ENCODE measurements at regions not wholly inside any gene's neighbourhood (a gene's known extent, or its start where the extent isn't known, plus 50 kb on each side); places are given as distances from the start of the nearest gene placed in this dataset.

- H4K20me1 ChIP-seq, result no peaks in the 10 kb centered on the region
- H3K4me2 ChIP-seq, result no peak overlapping the region
- H3K27ac ChIP-seq, result no peak overlapping the region
- no peak overlapping the region for H3K9ac ChIP-seq
- H3K36me3 ChIP-seq, result no peaks in the 10 kb centered on the region
- no peaks in the 10 kb centered on the region for H3K27me3 ChIP-seq
- TF ChIP-seq Cebpa-rat (IDR thresholded peaks at IDR 0.05), result no peak
- peaks cover 3 to 11% (median 7%) of the 10 kb centered on the region in 11 experiments; a peak in 18 of 22 replicates for H3K9me3 ChIP-seq (replicated peaks in 1 of 11)
- H3K4me1 ChIP-seq, result peaks cover 0 to 7% (median 0%) of the 10 kb centered on the region in 10 experiments; a peak in 2 of 20 replicates
- H3K4me3 ChIP-seq, result no peak overlapping the region
These were observed 372.4 kb downstream of the NXPE2 start for GRCh38 chr11:115050756-115051155.

GRCh38 chr11:115051938-115052590, 373.7 kb downstream of the NXPE2 start:
- H3K27me3 ChIP-seq, result no peaks in the 10 kb centered on the region
- no peak overlapping the region for H3K9ac ChIP-seq
- TF ChIP-seq Cebpa-rat (IDR thresholded peaks at IDR 0.05), result no peak
- H3K27ac ChIP-seq, result no peak overlapping the region
- peaks cover 16 to 24% (median 20%) of the 10 kb centered on the region in 11 experiments for H3K9me3 ChIP-seq (replicated peaks in 1 of 11)
- H4K20me1 ChIP-seq, result no peaks in the 10 kb centered on the region
- H3K4me3 ChIP-seq, result no peak overlapping the region
- H3K4me1 ChIP-seq, result peaks cover 0 to 7% (median 0%) of the 10 kb centered on the region in 10 experiments; a peak in 2 of 20 replicates
- no peaks in the 10 kb centered on the region for H3K36me3 ChIP-seq
- H3K4me2 ChIP-seq, result no peak overlapping the region

GRCh38 chr11:115052601-115053000, 374.3 kb downstream of the NXPE2 start:
- no peaks in the 10 kb centered on the region for H4K20me1 ChIP-seq
- H3K4me2 ChIP-seq, result no peak overlapping the region
- TF ChIP-seq Cebpa-rat (IDR thresholded peaks at IDR 0.05), result no peak
- H3K27ac ChIP-seq, result no peak overlapping the region
- H3K27me3 ChIP-seq, result no peaks in the 10 kb centered on the region
- no peaks in the 10 kb centered on the region for H3K36me3 ChIP-seq
- H3K4me1 ChIP-seq, result peaks cover 0 to 7% (median 0%) of the 10 kb centered on the region in 10 experiments; a peak in 2 of 20 replicates
- no peak overlapping the region for H3K4me3 ChIP-seq
- H3K9me3 ChIP-seq (replicated peaks in 1 of 11), result peaks cover 21 to 29% (median 25%) of the 10 kb centered on the region in 11 experiments
- H3K9ac ChIP-seq, result no peak overlapping the region

- Histone ChIP-seq H3K4me3 (no peak overlapping the region), H3K4me2 (peak overlapping the region in 4 of 11 experiments; percentile 15 to 36 (median 18); a peak in 2 of 22 replicates), H4K20me1 (no peaks in the 10 kb centered on the region), H3K27ac (no peak overlapping the region), H3K27me3 (no peaks in the 10 kb centered on the region), H3K9me3 (replicated peaks in 1 of 11) (peaks cover 21 to 33% (median 29%) of the 10 kb centered on the region in 11 experiments), H3K4me1 (peaks cover 0 to 7% (median 0%) of the 10 kb centered on the region in 10 experiments; a peak in 2 of 20 replicates), H3K36me3 (no peaks in the 10 kb centered on the region), H3K9ac (no peak overlapping the region)
- TF ChIP-seq Cebpa-rat (IDR thresholded peaks at IDR 0.05), result no peak
These were observed 376.5 kb downstream of the NXPE2 start for GRCh38 chr11:115054570-115055538.

GRCh38 chr11:115056514-115056913, 378.2 kb downstream of the NXPE2 start:
- peaks cover 0 to 7% (median 0%) of the 10 kb centered on the region in 10 experiments; a peak in 2 of 20 replicates for H3K4me1 ChIP-seq
- no peak for TF ChIP-seq Cebpa-rat (IDR thresholded peaks at IDR 0.05)
- H4K20me1 ChIP-seq, result no peaks in the 10 kb centered on the region
- H3K9me3 ChIP-seq (replicated peaks in 1 of 11), result peaks cover 21 to 33% (median 29%) of the 10 kb centered on the region in 11 experiments
- no peaks in the 10 kb centered on the region for H3K36me3 ChIP-seq
- H3K27me3 ChIP-seq, result no peaks in the 10 kb centered on the region
- no peak overlapping the region for H3K4me3 ChIP-seq
- no peak overlapping the region for H3K27ac ChIP-seq
- H3K4me2 ChIP-seq, result no peak overlapping the region
- H3K9ac ChIP-seq, result no peak overlapping the region

- no peaks in the 10 kb centered on the region for H3K4me1 ChIP-seq
- TF ChIP-seq Cebpa-rat (IDR thresholded peaks at IDR 0.05), result no peak
- H3K9ac ChIP-seq, result no peak overlapping the region
- no peak overlapping the region for H3K27ac ChIP-seq
- H4K20me1 ChIP-seq, result no peaks in the 10 kb centered on the region
- H3K36me3 ChIP-seq, result no peaks in the 10 kb centered on the region
- no peak overlapping the region for H3K4me2 ChIP-seq
- peaks cover 20 to 32% (median 24%) of the 10 kb centered on the region in 11 experiments for H3K9me3 ChIP-seq (replicated peaks in 1 of 11)
- H3K4me3 ChIP-seq, result no peak overlapping the region
- H3K27me3 ChIP-seq, result no peaks in the 10 kb centered on the region
These were observed 382.5 kb downstream of the NXPE2 start for GRCh38 chr11:115060840-115061239.

- Histone ChIP-seq H3K27ac (no peak overlapping the region), H3K36me3 (no peaks in the 10 kb centered on the region), H3K4me3 (no peak overlapping the region), H3K9ac (no peak overlapping the region), H3K27me3 (no peaks in the 10 kb centered on the region), H3K4me1 (no peaks in the 10 kb centered on the region), H3K4me2 (no peak overlapping the region), H3K9me3 (replicated peaks in 1 of 11) (peaks cover 0 to 11% (median 5%) of the 10 kb centered on the region in 11 experiments; a peak in 8 of 22 replicates), H4K20me1 (no peaks in the 10 kb centered on the region)
- no peak for TF ChIP-seq Cebpa-rat (IDR thresholded peaks at IDR 0.05)
These were observed 387.0 kb downstream of the NXPE2 start for GRCh38 chr11:115065314-115065713.

- Histone ChIP-seq H3K4me2 (no peak overlapping the region), H3K4me1 (no peaks in the 10 kb centered on the region), H3K27me3 (no peaks in the 10 kb centered on the region), H3K9me3 (replicated peaks in 1 of 11) (peaks cover 0 to 11% (median 5%) of the 10 kb centered on the region in 11 experiments; a peak in 8 of 22 replicates), H3K36me3 (no peaks in the 10 kb centered on the region), H4K20me1 (no peaks in the 10 kb centered on the region), H3K4me3 (no peak overlapping the region), H3K27ac (no peak overlapping the region), H3K9ac (no peak overlapping the region)
- no peak for TF ChIP-seq Cebpa-rat (IDR thresholded peaks at IDR 0.05)
These were observed 387.7 kb downstream of the NXPE2 start for GRCh38 chr11:115065830-115066664.

Data from BLaER1 treated with 17β-estradiol and CSF1 and Interleukin-3, amounts not matched to agents 10 nM and 100 nM (cell line).